K562 (cell line): ENCODE measurements at regions not wholly inside any gene's neighbourhood (a gene's known extent, or its start where the extent isn't known, plus 50 kb on each side); places are given as distances from the start of the nearest gene placed in this dataset.

Source experiments
- ATAC-seq: fragments of 200-7000 bp; cut with Tn5 transposase; 3 replicates; pipeline ENCODE4 v1.9.1; 2020; ENCODE audit warnings: moderate library complexity
- BruUV-seq: library from RNA; stranded (reverse); fragments of 400-500 nt; replicated peaks from 2 replicates; lab custom pipeline; 2021; lab: Mats Ljungman, UMichigan
- CTCF ChIA-PET: fragments of 300-600 bp; formaldehyde crosslinking; extraction: SDS; loops from one replicate; lab custom pipeline; 2021; ENCODE audit warnings: low intra/inter-chr PET ratio; lab: Yijun Ruan, JAX
- POLR2A ChIA-PET: fragments of 300-600, 350-650 bp; sonication (Branson Sonifier 250); formaldehyde crosslinking; extraction: SDS; loops from one replicate; lab custom pipeline; 2021; ENCODE audit warnings: antibody characterized with exemption, inconsistent platforms; lab: Yijun Ruan, JAX
- DNase-seq, 4 experiments: peaks; one replicate each; pipeline versions ENCODE4 v3.0.0 to v3.0.0-alpha.2; 2011 to 2018; ENCODE audit warnings: low spot score in 3 of 4, mixed read lengths in 3 of 4; ENCODE audit errors: extremely low read depth in 1 of 4
- FAIRE-seq: peaks from 2 replicates; lab custom pipeline; 2011; peaks lifted over from hg19 to GRCh38; lab: Jason Lieb, UNC
- H2AFZ ChIP-seq: 2 replicates; pipeline ENCODE4 v1.6.0; 2011; ENCODE audit warnings: low read depth, low read length, control low read depth, inconsistent platforms
- H3K27ac ChIP-seq: fragments of 200-600 bp; 3 replicates; pipeline ENCODE4 v1.8.0; 2011; ENCODE audit warnings: low read depth, mild to moderate bottlenecking, control low read depth, inconsistent platforms, low read length, moderate library complexity, mixed read lengths; ENCODE audit errors: extremely low read depth
- H3K27me3 ChIP-seq, 2 experiments: fragments of 300-600 bp in 1 of 2; 2 replicates in 1 of 2; 3 replicates in 1 of 2; pipeline versions ENCODE4 v1.6.0 to v1.8.0; 2011; ENCODE audit warnings: inconsistent platforms in 2 of 2, low read length in 2 of 2, mild to moderate bottlenecking in 1 of 2, mixed read lengths in 1 of 2, moderate library complexity in 1 of 2; ENCODE audit not compliant: control insufficient read depth in 2 of 2, insufficient read depth in 2 of 2
- H3K36me3 ChIP-seq: fragments of 300-600 bp; 3 replicates; pipeline ENCODE4 v1.8.0; 2011; ENCODE audit warnings: mild to moderate bottlenecking, low read length, inconsistent platforms; ENCODE audit not compliant: control insufficient read depth, insufficient read depth
- H3K4me1 ChIP-seq, 2 experiments: fragments of 200-600 bp in 1 of 2; replicated peaks in 1 of 2; 2 replicates in 1 of 2; 3 replicates in 1 of 2; pipeline versions ENCODE4 v1.5.1 to v1.8.0; 2011; ENCODE audit warnings: inconsistent platforms in 2 of 2, low read length in 2 of 2, mild to moderate bottlenecking in 1 of 2, mixed read lengths in 1 of 2, moderate library complexity in 1 of 2; ENCODE audit not compliant: control insufficient read depth in 2 of 2, insufficient read depth in 2 of 2
- H3K4me2 ChIP-seq: 2 replicates; pipeline ENCODE4 v1.6.1; 2011; ENCODE audit warnings: low read length, control low read depth, inconsistent platforms, mixed read lengths; ENCODE audit not compliant: insufficient read depth
- H3K4me3 ChIP-seq: fragments of 200-600 bp; sonication (generic), shearing (Covaris generic); 2 replicates; pipeline ENCODE4 v1.5.1; 2016; ENCODE audit warnings: control low read depth, inconsistent platforms
- H3K79me2 ChIP-seq: fragments of 200-600 bp; 3 replicates; pipeline ENCODE4 v1.8.0; 2011; ENCODE audit warnings: low read length, inconsistent platforms; ENCODE audit not compliant: control insufficient read depth, insufficient read depth
- H3K9ac ChIP-seq, 2 experiments: 2 replicates each; pipeline versions ENCODE4 v1.6.0 to v1.6.1; 2011; ENCODE audit warnings: low read depth in 2 of 2, low read length in 2 of 2, control low read depth in 1 of 2, inconsistent platforms in 1 of 2, mild to moderate bottlenecking in 1 of 2, mixed read lengths in 1 of 2; ENCODE audit not compliant: insufficient read depth in 1 of 2
- H3K9me1 ChIP-seq: one replicate; pipeline ENCODE4 v1.6.0; 2011; ENCODE audit warnings: inconsistent platforms, mild to moderate bottlenecking, low read length, moderate library complexity; ENCODE audit not compliant: control insufficient read depth, insufficient read depth
- H3K9me3 ChIP-seq: replicated peaks from 2 replicates; pipeline ENCODE4 v1.5.1; 2011; ENCODE audit warnings: low read depth, low read length, inconsistent platforms; ENCODE audit not compliant: control insufficient read depth, insufficient read depth
- H4K20me1 ChIP-seq: replicated peaks from 2 replicates; pipeline ENCODE4 v1.6.1; 2011; ENCODE audit warnings: low read length, inconsistent platforms, mixed read lengths; ENCODE audit not compliant: control insufficient read depth, insufficient read depth
- CREM ChIP-seq: IDR thresholded peaks from 2 replicates; pipeline ENCODE4 v1.6.1; 2014; ENCODE audit warnings: antibody characterized with exemption, low read depth
- HNRNPH1 ChIP-seq: fragments of 200-400 bp; formaldehyde crosslinking; optimal IDR thresholded peaks from 2 replicates; pipeline ENCODE3; 2017; ENCODE audit warnings: low read depth, mild to moderate bottlenecking, low read length, moderate library complexity
- NCOA6 ChIP-seq: fragments of 450-650 bp; IDR thresholded peaks from 2 replicates; pipeline ENCODE4 v1.6.1; 2017; ENCODE audit warnings: mild to moderate bottlenecking
- NELFE ChIP-seq: IDR thresholded peaks from 2 replicates; pipeline ENCODE4 v1.6.1; 2011; ENCODE audit warnings: mild to moderate bottlenecking; ENCODE audit not compliant: insufficient read depth, insufficient read length
- RBM15 ChIP-seq: fragments of 200-400 bp; formaldehyde crosslinking; IDR thresholded peaks from 2 replicates; pipeline ENCODE4 v1.6.1; 2018; ENCODE audit warnings: mild to moderate bottlenecking, low read length, moderate library complexity; ENCODE audit not compliant: insufficient read depth
- RNF219 ChIP-seq: fragments of 250-450 bp; sonication (Bioruptor Pico); IDR thresholded peaks from 2 replicates; pipeline ENCODE4 v1.5.0; 2022; ENCODE audit warnings: mild to moderate bottlenecking
- ZBTB11 ChIP-seq, 3 experiments: fragments of 200-800 bp in 1 of 3; fragments of 250-450 bp in 1 of 3; fragments of 450-650 bp in 1 of 3; sonication (Bioruptor Pico) in 1 of 3; sonication (Bioruptor generic) in 1 of 3; formaldehyde crosslinking in 1 of 3; IDR thresholded peaks; 2 replicates each; pipeline versions ENCODE4 v1.6.1 to v1.8.0; 2016 to 2022; ENCODE audit warnings: mild to moderate bottlenecking in 2 of 3, missing genetic modification characterization in 2 of 3, missing compliant biosample characterization in 1 of 3, moderate library complexity in 1 of 3
- ZNF609 ChIP-seq: sonication (generic); formaldehyde crosslinking; IDR thresholded peaks from 2 replicates; pipeline ENCODE4 v1.8.1; 2023; ENCODE audit warnings: missing genetic modification reagents, mild to moderate bottlenecking, borderline replicate concordance
- WGBS: fragments of 100-300 bp; shearing (Covaris generic); methylation state at CpG from one replicate; pipeline ENCODE4 v1.1.6; 2016; ENCODE audit warnings: low coverage, mixed read lengths; ENCODE audit not compliant: insufficient coverage; ENCODE audit errors: missing lambda C conversion rate; 5-methylcytosine and 5-hydroxymethylcytosine counted together
- in situ Hi-C: fragments of 300-500 bp; cut with MboI; formaldehyde crosslinking; loops from 4 replicates; pipeline ENCODE4 v1.15.0; 2018; ENCODE audit warnings: inconsistent platforms, mixed read lengths
- intact Hi-C: fragments of 100-400 bp; cut with micrococcal nuclease; formaldehyde crosslinking; loops from 2 replicates; pipeline ENCODE4 v1.14.2; 2022

- TF ChIP-seq ZNF609 (CRISPR knock-in tag) = no peak
- no peak for TF ChIP-seq NCOA6
Observed at GRCh38 chr20:19882446-19882845, 124.4 kb downstream of the RIN2 start (continued).

GRCh38 chr20:19883501-19883900 lies 125.4 kb downstream of the RIN2 start:
- 0% methylated on average over 3 of the region's 3 CpGs for WGBS
- POLR2A ChIA-PET = no interaction called here
- no peak overlapping the region for H3K4me2 ChIP-seq
- TF ChIP-seq CREM (no peak), NELFE (no peak), RNF219 (CRISPR knock-in tag) (no peak), ZBTB11 (CRISPR knock-in tag; IDR thresholded peaks at IDR 0.05) (no peak), RBM15 (no peak), HNRNPH1 (no peak)

More at GRCh38 chr20:19883501-19883900, 125.4 kb downstream of the RIN2 start:
- Histone ChIP-seq H3K79me2 (no peaks in the 10 kb centered on the region), H3K9ac (no peak overlapping the region), H3K9me3 (no peaks in the 10 kb centered on the region), H3K9me1 (no peaks in the 10 kb centered on the region), H3K4me1 (no peaks in the 10 kb centered on the region), H3K4me3 (no peak overlapping the region), H4K20me1 (no peaks in the 10 kb centered on the region), H3K27me3 (peaks cover 0 to 7% of the 10 kb centered on the region in 2 experiments; a peak in 1 of 5 replicates), H3K27ac (no peak overlapping the region), H2AFZ (no peak overlapping the region), H3K36me3 (no peaks in the 10 kb centered on the region)
- DNase-seq (no peak), FAIRE-seq (no peak), ATAC-seq (no peak)
- CTCF ChIA-PET = no interaction called here
- intact Hi-C loops (no loop called here), in situ Hi-C loops (no loop called here)
- BruUV-seq = no TSS peak
